ENCODE measurements at regions not wholly inside any gene's neighbourhood (a gene's known extent, or its start where the extent isn't known, plus 50 kb on each side); places are given as distances from the start of the nearest gene placed in this dataset.
A peak's percentile ranks its signal among the peaks of the same experiment; 100 is the strongest.

- no peak for DNase-seq
Observed at GRCh38 chr14:101220921-101221510, 317.5 kb upstream of the RTL1 start.

GRCh38 chr14:101221549-101222160 lies 318.1 kb upstream of the RTL1 start:
- DNase-seq: no peak

- DNase-seq: peak; percentile 52
Observed at GRCh38 chr14:101222362-101223070, 319.0 kb upstream of the RTL1 start.

- peak; percentile 25 for DNase-seq
Observed at GRCh38 chr14:101223127-101223526, 319.6 kb upstream of the RTL1 start.

GRCh38 chr14:101223561-101224162 lies 320.1 kb upstream of the RTL1 start:
- no peak for DNase-seq

- peak; percentile 81 for DNase-seq
Observed at GRCh38 chr14:101224356-101225156, 321.0 kb upstream of the RTL1 start.

- DNase-seq: peak; percentile 82
Observed at GRCh38 chr14:101225157-101226152, 321.9 kb upstream of the RTL1 start.

- no peak for DNase-seq
Observed at GRCh38 chr14:101226265-101226602, 322.7 kb upstream of the RTL1 start.

GRCh38 chr14:101226603-101227425 lies 323.3 kb upstream of the RTL1 start:
- DNase-seq: peak; percentile 68

- peak; percentile 22 for DNase-seq
Observed at GRCh38 chr14:101227611-101228594, 324.4 kb upstream of the RTL1 start.

- peak; percentile 29 for DNase-seq
Observed at GRCh38 chr14:101228949-101229541, 325.5 kb upstream of the RTL1 start.

- DNase-seq: no peak
Observed at GRCh38 chr14:101229666-101230065, 326.1 kb upstream of the RTL1 start.

- no peak for DNase-seq
Observed at GRCh38 chr14:101230161-101230850, 326.8 kb upstream of the RTL1 start.

GRCh38 chr14:101230851-101231550 lies 327.5 kb upstream of the RTL1 start:
- DNase-seq: no peak

- no peak for DNase-seq
Observed at GRCh38 chr14:101231828-101232227, 328.3 kb upstream of the RTL1 start.

GRCh38 chr14:101232340-101233020 lies 328.8 kb upstream of the DIO3 start:
- DNase-seq: no peak

- peak; percentile 69 for DNase-seq
Observed at GRCh38 chr14:101233021-101233366, 328.3 kb upstream of the DIO3 start.

Data from left hindlimb (tissue), 1 donor.